ENCODE measurements at regions not wholly inside any gene's neighbourhood (a gene's known extent, or its start where the extent isn't known, plus 50 kb on each side); places are given as distances from the start of the nearest gene placed in this dataset.

DNA sequence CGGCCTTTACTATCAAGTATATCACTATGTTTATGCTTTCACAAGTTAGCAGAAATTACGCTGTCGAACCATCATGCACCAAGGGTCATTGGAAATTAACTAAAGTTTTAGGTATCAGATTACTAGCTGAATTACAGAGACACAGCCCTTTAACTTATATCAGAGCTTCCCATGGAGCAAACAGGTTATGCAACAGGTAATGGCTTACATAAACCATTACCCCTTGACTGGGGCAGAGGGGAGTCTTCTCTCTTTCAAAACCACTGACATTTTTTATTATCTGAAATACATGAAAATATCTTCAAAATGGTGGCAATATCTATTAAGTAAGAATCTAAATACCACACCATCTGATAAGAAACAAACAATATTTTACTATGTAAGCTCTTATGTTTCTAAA lies 1692.9 kb upstream of the SLC10A2 start:
- TF ChIP-seq, protein P1, sequence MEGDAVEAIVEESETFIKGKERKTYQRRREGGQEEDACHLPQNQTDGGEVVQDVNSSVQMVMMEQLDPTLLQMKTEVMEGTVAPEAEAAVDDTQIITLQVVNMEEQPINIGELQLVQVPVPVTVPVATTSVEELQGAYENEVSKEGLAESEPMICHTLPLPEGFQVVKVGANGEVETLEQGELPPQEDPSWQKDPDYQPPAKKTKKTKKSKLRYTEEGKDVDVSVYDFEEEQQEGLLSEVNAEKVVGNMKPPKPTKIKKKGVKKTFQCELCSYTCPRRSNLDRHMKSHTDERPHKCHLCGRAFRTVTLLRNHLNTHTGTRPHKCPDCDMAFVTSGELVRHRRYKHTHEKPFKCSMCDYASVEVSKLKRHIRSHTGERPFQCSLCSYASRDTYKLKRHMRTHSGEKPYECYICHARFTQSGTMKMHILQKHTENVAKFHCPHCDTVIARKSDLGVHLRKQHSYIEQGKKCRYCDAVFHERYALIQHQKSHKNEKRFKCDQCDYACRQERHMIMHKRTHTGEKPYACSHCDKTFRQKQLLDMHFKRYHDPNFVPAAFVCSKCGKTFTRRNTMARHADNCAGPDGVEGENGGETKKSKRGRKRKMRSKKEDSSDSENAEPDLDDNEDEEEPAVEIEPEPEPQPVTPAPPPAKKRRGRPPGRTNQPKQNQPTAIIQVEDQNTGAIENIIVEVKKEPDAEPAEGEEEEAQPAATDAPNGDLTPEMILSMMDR (IDR thresholded peaks at IDR 0.05): no peak
- no peak for TF ChIP-seq POLR2A (IDR thresholded peaks at IDR 0.05)
